HepG2 (cell line): ENCODE measurements at regions not wholly inside any gene's neighbourhood (a gene's known extent, or its start where the extent isn't known, plus 50 kb on each side); places are given as distances from the start of the nearest gene placed in this dataset.

Source experiments
- ATAC-seq: fragments of 200-7000 bp; cut with Tn5 transposase; 3 replicates; pipeline ENCODE4 v1.9.1; 2020; ENCODE audit warnings: mild to moderate bottlenecking, moderate library complexity
- BruUV-seq: library from RNA; stranded (reverse); fragments of 400-500 nt; replicated peaks from 2 replicates; lab custom pipeline; 2021; lab: Mats Ljungman, UMichigan
- CTCF ChIA-PET: fragments of 300-600 bp; formaldehyde crosslinking; extraction: SDS; loops from one replicate; lab custom pipeline; 2021; ENCODE audit warnings: low total read pairs, inconsistent platforms, low intra/inter-chr PET ratio; lab: Yijun Ruan, JAX
- POLR2A ChIA-PET: fragments of 350-600 bp; sonication (Branson Sonifier 250); formaldehyde crosslinking; loops from one replicate; lab custom pipeline; 2020; ENCODE audit warnings: antibody characterized with exemption, inconsistent platforms; lab: Yijun Ruan, JAX
- DNase-seq: peaks from one replicate; pipeline ENCODE4 v3.0.0-alpha.2; 2015; ENCODE audit warnings: low spot score
- FAIRE-seq: peaks from 3 replicates; lab custom pipeline; 2011; peaks lifted over from hg19 to GRCh38; lab: Jason Lieb, UNC
- H2AFZ ChIP-seq: one replicate; pipeline ENCODE4 v1.6.1; 2011; ENCODE audit warnings: low read length, inconsistent platforms
- H3K27ac ChIP-seq: fragments of 300-600 bp; 3 replicates; pipeline ENCODE4 v1.8.0; 2011; ENCODE audit warnings: mixed run types, mild to moderate bottlenecking, mixed read lengths, low read length, inconsistent platforms; ENCODE audit not compliant: insufficient read depth; ENCODE audit errors: extremely low read length
- H3K27me3 ChIP-seq, 2 experiments: fragments of 200-600 bp in 1 of 2; 2 replicates in 1 of 2; 3 replicates in 1 of 2; pipeline versions ENCODE4 v1.6.0 to v1.8.0; 2011; ENCODE audit warnings: low read length in 2 of 2, mild to moderate bottlenecking in 2 of 2, moderate library complexity in 2 of 2, inconsistent platforms in 1 of 2; ENCODE audit not compliant: insufficient read depth in 2 of 2, control insufficient read depth in 1 of 2
- H3K36me3 ChIP-seq, 2 experiments: fragments of 200-600 bp in 1 of 2; replicated peaks in 1 of 2; 2 replicates in 1 of 2; 3 replicates in 1 of 2; pipeline versions ENCODE4 v1.5.1 to v1.8.0; 2011; ENCODE audit warnings: low read length in 2 of 2, inconsistent platforms in 1 of 2; ENCODE audit not compliant: insufficient read depth in 2 of 2, control insufficient read depth in 1 of 2
- H3K4me1 ChIP-seq: 2 replicates; pipeline ENCODE4 v1.5.1; 2012; ENCODE audit warnings: low read length, inconsistent platforms; ENCODE audit not compliant: insufficient read depth
- H3K4me2 ChIP-seq: 2 replicates; pipeline ENCODE4 v1.6.0; 2011; ENCODE audit warnings: low read depth, low read length, inconsistent platforms
- H3K4me3 ChIP-seq, 3 experiments: fragments of 200-600 bp in 1 of 3; sonication (generic), shearing (Covaris generic) in 1 of 3; replicated peaks in 1 of 3; 2 replicates each; pipeline ENCODE4 v1.5.1; 2011 to 2016; ENCODE audit warnings: low read length in 3 of 3, inconsistent platforms in 2 of 3, low read depth in 2 of 3, mild to moderate bottlenecking in 2 of 3, control low read depth in 1 of 3, mixed read lengths in 1 of 3; ENCODE audit not compliant: insufficient read depth in 1 of 3
- H3K79me2 ChIP-seq: one replicate; pipeline ENCODE4 v1.6.1; 2011; ENCODE audit warnings: low read length, inconsistent platforms; ENCODE audit not compliant: insufficient read depth
- H3K9ac ChIP-seq: 2 replicates; pipeline ENCODE4 v1.6.0; 2011; ENCODE audit warnings: mild to moderate bottlenecking, low read depth, low read length, inconsistent platforms; ENCODE audit not compliant: insufficient read depth
- H3K9me3 ChIP-seq: 2 replicates; pipeline ENCODE4 v1.5.1; 2012; ENCODE audit warnings: mild to moderate bottlenecking, low read length
- H4K20me1 ChIP-seq: 2 replicates; pipeline ENCODE4 v1.6.0; 2011; ENCODE audit warnings: inconsistent platforms, mild to moderate bottlenecking, low read length, moderate library complexity; ENCODE audit not compliant: insufficient read depth
- FOXK1 ChIP-seq: sonication (generic); formaldehyde crosslinking; IDR thresholded peaks from 2 replicates; pipeline ENCODE4 v1.4.0; 2020; ENCODE audit warnings: low read depth, missing genetic modification reagents, borderline replicate concordance
- HNRNPK ChIP-seq: fragments of 200-400 bp; formaldehyde crosslinking; IDR thresholded peaks from 2 replicates; pipeline ENCODE4 v1.6.1; 2018; ENCODE audit warnings: low read length, low read depth, moderate library complexity, mild to moderate bottlenecking; ENCODE audit not compliant: poor library complexity, severe bottlenecking
- JDP2 ChIP-seq: sonication (generic); formaldehyde crosslinking; IDR thresholded peaks from 2 replicates; pipeline ENCODE4 v1.8.1; 2022; ENCODE audit warnings: missing genetic modification reagents, borderline replicate concordance
- KDM5B ChIP-seq: sonication (generic); formaldehyde crosslinking; IDR thresholded peaks from 2 replicates; pipeline ENCODE4 v1.4.0; 2020; ENCODE audit warnings: missing genetic modification reagents, mild to moderate bottlenecking, borderline replicate concordance
- MBD4 ChIP-seq: IDR thresholded peaks from 2 replicates; pipeline ENCODE4 v1.6.1; 2012; ENCODE audit warnings: low read length, inconsistent platforms, borderline replicate concordance
- NFKBIZ ChIP-seq: IDR thresholded peaks from 2 replicates; pipeline ENCODE4 v1.6.1; 2018; ENCODE audit warnings: missing genetic modification reagents, missing compliant biosample characterization
- RFX5 ChIP-seq: IDR thresholded peaks from 2 replicates; pipeline ENCODE4 v1.6.1; 2011; ENCODE audit warnings: low read depth, low read length, improper control_type of control experiment
- SAP130 ChIP-seq: IDR thresholded peaks from 2 replicates; pipeline ENCODE4 v1.6.1; 2016; ENCODE audit warnings: low read depth
- SMARCC2 ChIP-seq: fragments of 450-650 bp; IDR thresholded peaks from 2 replicates; pipeline ENCODE4 v1.6.1; 2017; ENCODE audit warnings: antibody characterized with exemption, mild to moderate bottlenecking
- SOX5 ChIP-seq: IDR thresholded peaks from 2 replicates; pipeline ENCODE4 v1.6.1; 2016; ENCODE audit warnings: borderline replicate concordance
- ZBTB14 ChIP-seq: sonication (generic); formaldehyde crosslinking; IDR thresholded peaks from 2 replicates; pipeline ENCODE4 v1.4.0; 2020; ENCODE audit warnings: missing genetic modification reagents
- ZNF354B ChIP-seq: sonication (generic); formaldehyde crosslinking; IDR thresholded peaks from 2 replicates; pipeline ENCODE4 v1.8.0; 2022; ENCODE audit warnings: mild to moderate bottlenecking, missing genetic modification reagents
- ZNF567 ChIP-seq: sonication (generic); formaldehyde crosslinking; IDR thresholded peaks from 2 replicates; pipeline ENCODE4 v1.8.1; 2023; ENCODE audit warnings: mild to moderate bottlenecking, missing genetic modification reagents, borderline replicate concordance
- ZNF577 ChIP-seq: sonication (generic); formaldehyde crosslinking; IDR thresholded peaks from 2 replicates; pipeline ENCODE4 v1.4.0; 2020; ENCODE audit warnings: mild to moderate bottlenecking, low read depth, missing genetic modification reagents, borderline replicate concordance
- ZNF616 ChIP-seq: sonication (generic); formaldehyde crosslinking; IDR thresholded peaks from 2 replicates; pipeline ENCODE4 v1.5.0; 2020; ENCODE audit warnings: low read depth, mild to moderate bottlenecking, missing genetic modification reagents
- WGBS: methylation state at CpG from one replicate; pipeline ENCODE4 v1.1.6; 2017; ENCODE audit warnings: low lambda C conversion rate; 5-methylcytosine and 5-hydroxymethylcytosine counted together
- in situ Hi-C: cut with HindIII; loops from 2 replicates; pipeline ENCODE4 v1.10.0; 2017; ENCODE audit warnings: low pct_unique_long_range_greater_than_20kb; ENCODE audit not compliant: extremely low pct_ligation_motif_present
- intact Hi-C: fragments of 100-400 bp; cut with micrococcal nuclease; formaldehyde crosslinking; loops from one replicate; pipeline ENCODE4 v1.10.0; 2022; ENCODE audit not compliant: unreplicated experiment

GRCh38 chr15:61750271-61751084 is 309.8 kb downstream of the VPS13C start:
- H3K4me3 ChIP-seq = no peak overlapping the region
- peaks cover 0 to 6% of the 10 kb centered on the region in 2 experiments; a peak in 3 of 5 replicates for H3K27me3 ChIP-seq
- ATAC-seq (no peak), FAIRE-seq (no peak), DNase-seq (no peak)
- TF ChIP-seq ZNF567 (CRISPR knock-in tag) (no peak), ZNF354B (CRISPR knock-in tag) (no peak), SAP130 (CRISPR knock-in tag) (no peak), ZNF616 (no peak), JDP2 (CRISPR knock-in tag) (no peak), MBD4 (no peak), HNRNPK (no peak), ZNF577 (no peak), RFX5 (no peak), KDM5B (no peak), NFKBIZ (CRISPR knock-in tag) (no peak), SMARCC2 (no peak), SOX5 (CRISPR knock-in tag) (no peak), FOXK1 (CRISPR knock-in tag) (no peak), ZBTB14 (CRISPR knock-in tag) (no peak)
- no peak overlapping the region for H2AFZ ChIP-seq
- no peak overlapping the region for H3K4me2 ChIP-seq
- H3K36me3 ChIP-seq = no peaks in the 10 kb centered on the region
- 39% methylated on average over 6 of the region's 15 CpGs for WGBS
- no peaks in the 10 kb centered on the region for H3K9me3 ChIP-seq
- CTCF ChIA-PET = no interaction called here
- intact Hi-C loops (no loop called here), in situ Hi-C loops (no loop called here)
- no peaks in the 10 kb centered on the region for H4K20me1 ChIP-seq
- H3K4me1 ChIP-seq = no peaks in the 10 kb centered on the region
- no peak overlapping the region for H3K9ac ChIP-seq
- H3K27ac ChIP-seq = no peak overlapping the region
- POLR2A ChIA-PET = no interaction called here
- no TSS peak for BruUV-seq
- H3K79me2 ChIP-seq = no peaks in the 10 kb centered on the region
